Adrenal gland (tissue), 5 donors: ENCODE measurements at regions not wholly inside any gene's neighbourhood (a gene's known extent, or its start where the extent isn't known, plus 50 kb on each side); places are given as distances from the start of the nearest gene placed in this dataset.

ENCODE experiments used
- POLR2A ChIP-seq, 2 donors: fragments of 450-650 bp; IDR thresholded peaks; one replicate each; pipeline ENCODE4 v1.6.1; 2017; ENCODE audit warnings: antibody characterized with exemption in 2 of 2, mild to moderate bottlenecking in 2 of 2, moderate library complexity in 1 of 2
- TF ChIP-seq, protein P1 (sequence below), 6 experiments: fragments of 450-650 bp in 4 of 6; fragments of 200-600 bp in 2 of 6; sonication (generic) in 1 of 6; IDR thresholded peaks; 1 replicate in 5 of 6; 2 replicates in 1 of 6; pipeline versions ENCODE4 v1.5.1 to v1.8.0; 2016 to 2021; ENCODE audit warnings: antibody characterized with exemption in 6 of 6, mild to moderate bottlenecking in 2 of 6, moderate library complexity in 1 of 6
- donor health status: DM: no; HTN: no; CAD: no.

GRCh38 chr2:40658941-40659340 lies 207.1 kb upstream of the SLC8A1 start:
- TF ChIP-seq POLR2A (IDR thresholded peaks at IDR 0.05) = no peak
- TF ChIP-seq, protein P1, sequence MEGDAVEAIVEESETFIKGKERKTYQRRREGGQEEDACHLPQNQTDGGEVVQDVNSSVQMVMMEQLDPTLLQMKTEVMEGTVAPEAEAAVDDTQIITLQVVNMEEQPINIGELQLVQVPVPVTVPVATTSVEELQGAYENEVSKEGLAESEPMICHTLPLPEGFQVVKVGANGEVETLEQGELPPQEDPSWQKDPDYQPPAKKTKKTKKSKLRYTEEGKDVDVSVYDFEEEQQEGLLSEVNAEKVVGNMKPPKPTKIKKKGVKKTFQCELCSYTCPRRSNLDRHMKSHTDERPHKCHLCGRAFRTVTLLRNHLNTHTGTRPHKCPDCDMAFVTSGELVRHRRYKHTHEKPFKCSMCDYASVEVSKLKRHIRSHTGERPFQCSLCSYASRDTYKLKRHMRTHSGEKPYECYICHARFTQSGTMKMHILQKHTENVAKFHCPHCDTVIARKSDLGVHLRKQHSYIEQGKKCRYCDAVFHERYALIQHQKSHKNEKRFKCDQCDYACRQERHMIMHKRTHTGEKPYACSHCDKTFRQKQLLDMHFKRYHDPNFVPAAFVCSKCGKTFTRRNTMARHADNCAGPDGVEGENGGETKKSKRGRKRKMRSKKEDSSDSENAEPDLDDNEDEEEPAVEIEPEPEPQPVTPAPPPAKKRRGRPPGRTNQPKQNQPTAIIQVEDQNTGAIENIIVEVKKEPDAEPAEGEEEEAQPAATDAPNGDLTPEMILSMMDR (IDR thresholded peaks at IDR 0.05) = no peak
